Right lobe of liver (tissue), 6 donors: ENCODE measurements at regions not wholly inside any gene's neighbourhood (a gene's known extent, or its start where the extent isn't known, plus 50 kb on each side); places are given as distances from the start of the nearest gene placed in this dataset.

Experiments used
- ATAC-seq, 4 donors: fragments of 200-7000 bp; cut with Tn5 transposase; one replicate each; pipeline ENCODE4 v1.9.1; 2020; ENCODE audit warnings: mild to moderate bottlenecking in 4 of 4, moderate library complexity in 4 of 4
- DNase-seq, 3 donors: peaks; one replicate each; pipeline ENCODE4 v3.0.0-alpha.2; 2020
- H3K27ac ChIP-seq, 3 donors: fragments of 200-600 bp; one replicate each; pipeline ENCODE4 v1.8.0; 2022
- H3K27me3 ChIP-seq, 2 donors: fragments of 200-600 bp; one replicate each; pipeline ENCODE4 v1.8.0; 2022
- H3K36me3 ChIP-seq, 4 donors: fragments of 200-600 bp; sonication (generic) in 1 of 4; one replicate each; pipeline versions ENCODE4 v1.5.1 to v1.8.0; 2017 to 2022; ENCODE audit warnings: control low read depth in 1 of 4
- H3K4me1 ChIP-seq, 4 donors: fragments of 200-600 bp; sonication (generic) in 1 of 4; one replicate each; pipeline versions ENCODE4 v1.5.1 to v1.8.0; 2017 to 2022; ENCODE audit warnings: control low read depth in 1 of 4
- H3K4me3 ChIP-seq, 3 donors: fragments of 200-600 bp; one replicate each; pipeline ENCODE4 v1.8.0; 2022
- H3K9me3 ChIP-seq, 4 donors: fragments of 200-600 bp; sonication (generic) in 1 of 4; one replicate each; pipeline versions ENCODE4 v1.5.1 to v1.8.0; 2017 to 2022; ENCODE audit warnings: control low read depth in 1 of 4
- CTCF ChIP-seq, 4 donors: fragments of 200-600 bp in 3 of 4; fragments of 450-650 bp in 1 of 4; IDR thresholded peaks; one replicate each; pipeline versions ENCODE4 v1.5.1 to v1.8.0; 2016 to 2022; ENCODE audit warnings: antibody characterized with exemption in 4 of 4, mild to moderate bottlenecking in 2 of 4
- POLR2A ChIP-seq: fragments of 450-650 bp; IDR thresholded peaks from one replicate; pipeline ENCODE4 v1.6.1; 2017; ENCODE audit warnings: antibody characterized with exemption, mild to moderate bottlenecking
- WGBS: methylation state at CpG from one replicate; pipeline ENCODE4 v1.1.6; 2018; ENCODE audit warnings: low coverage, low lambda C conversion rate; ENCODE audit not compliant: insufficient coverage; ENCODE audit errors: missing lambda C conversion rate; 5-methylcytosine and 5-hydroxymethylcytosine counted together
- intact Hi-C, 2 donors: fragments of 100-400 bp; cut with DNase I; formaldehyde crosslinking; loops; one replicate each; pipeline versions ENCODE4 v1.11.2 to v1.14.1; 2022
- donor health status: DM: no; HTN: yes; CAD: no.
- donor health status: DM: no; HTN: no; CAD: no.
- donor health status: DM: no; HTN: no; CAD: no.
- donor health status: DM: no; HTN: yes; CAD: no.
- donor health status: DM: no; HTN: yes; CAD: no.

- WGBS: 75% methylated on average over 2 of the region's 2 CpGs
- no peak for DNase-seq
- peak; percentile 44 to 74 (median 56) for ATAC-seq
- H3K4me3 ChIP-seq: no peak overlapping the region
- H3K9me3 ChIP-seq: no peaks in the 10 kb centered on the region
- intact Hi-C loops: no loop called here
- no peak for TF ChIP-seq CTCF (IDR thresholded peaks at IDR 0.05)
- no peak for TF ChIP-seq POLR2A
- no peaks in the 10 kb centered on the region for H3K36me3 ChIP-seq
- no peaks in the 10 kb centered on the region for H3K4me1 ChIP-seq
- no peaks in the 10 kb centered on the region for H3K27me3 ChIP-seq
- H3K27ac ChIP-seq: no peak overlapping the region
These were observed 400.7 kb downstream of the DCAF12L2 start for GRCh38 chrX:125765347-125765746.

- ATAC-seq (no peak), DNase-seq (no peak)
- Histone ChIP-seq H3K27me3 (no peaks in the 10 kb centered on the region), H3K4me1 (no peaks in the 10 kb centered on the region), H3K4me3 (no peak overlapping the region), H3K9me3 (no peaks in the 10 kb centered on the region), H3K36me3 (no peaks in the 10 kb centered on the region), H3K27ac (no peak overlapping the region)
- intact Hi-C loops: no loop called here
- TF ChIP-seq POLR2A (no peak), CTCF (IDR thresholded peaks at IDR 0.05) (no peak)
- 46% methylated on average over 2 of the region's 2 CpGs for WGBS
These were observed 396.5 kb downstream of the DCAF12L2 start for GRCh38 chrX:125769628-125770027.

GRCh38 chrX:125778261-125778660, 387.8 kb downstream of the DCAF12L2 start:
- intact Hi-C loops: no loop called here
- H3K4me3 ChIP-seq: no peak overlapping the region
- H3K36me3 ChIP-seq: no peaks in the 10 kb centered on the region
- no peaks in the 10 kb centered on the region for H3K4me1 ChIP-seq
- no peak overlapping the region for H3K27ac ChIP-seq
- ATAC-seq (no peak), DNase-seq (no peak)
- H3K27me3 ChIP-seq: no peaks in the 10 kb centered on the region
- WGBS: 55% methylated on average over 3 of the region's 3 CpGs
- H3K9me3 ChIP-seq: no peaks in the 10 kb centered on the region
- TF ChIP-seq POLR2A: no peak

DNA sequence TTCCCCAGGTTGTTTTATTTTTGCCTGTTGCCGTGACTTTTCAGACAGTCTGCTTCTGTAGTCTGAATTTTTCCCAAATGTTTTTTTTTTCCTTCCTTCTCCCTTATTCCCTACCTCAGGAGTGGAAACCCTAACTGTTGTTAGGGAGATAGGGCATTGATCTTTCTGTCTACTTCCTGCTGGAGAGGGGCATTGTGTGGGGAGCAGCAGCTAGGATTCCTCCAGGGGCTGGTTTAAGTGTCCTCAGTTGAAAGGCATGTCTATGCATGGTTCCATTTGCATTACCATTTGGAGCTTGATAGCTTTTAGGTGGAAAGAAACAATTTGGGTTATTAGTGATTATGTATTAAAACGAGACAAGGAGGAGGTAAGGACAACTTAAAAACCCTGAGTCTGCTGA, 383.9 kb downstream of the DCAF12L2 start:
- no peak overlapping the region for H3K27ac ChIP-seq
- no peak for DNase-seq
- ATAC-seq: no peak
- 34% methylated on average over 2 of the region's 2 CpGs for whole genome bisulfite sequencing
- intact Hi-C loops: no loop called here
- H3K4me1 ChIP-seq: no peaks in the 10 kb centered on the region
- H3K36me3 ChIP-seq: no peaks in the 10 kb centered on the region
- H3K27me3 ChIP-seq: no peaks in the 10 kb centered on the region
- H3K9me3 ChIP-seq: no peaks in the 10 kb centered on the region
- TF ChIP-seq POLR2A: no peak
- TF ChIP-seq CTCF (IDR thresholded peaks at IDR 0.05): no peak
- H3K4me3 ChIP-seq: no peak overlapping the region

GRCh38 chrX:125786316-125786715, 379.8 kb downstream of the DCAF12L2 start:
- no peaks in the 10 kb centered on the region for H3K4me1 ChIP-seq
- TF ChIP-seq POLR2A: no peak
- TF ChIP-seq CTCF (IDR thresholded peaks at IDR 0.05): no peak
- H3K27me3 ChIP-seq: no peaks in the 10 kb centered on the region
- no peak overlapping the region for H3K27ac ChIP-seq
- 0% methylated on average over 2 of the region's 2 CpGs for WGBS
- no peaks in the 10 kb centered on the region for H3K9me3 ChIP-seq
- intact Hi-C loops: no loop called here
- ATAC-seq (no peak), DNase-seq (no peak)
- no peak overlapping the region for H3K4me3 ChIP-seq
- no peaks in the 10 kb centered on the region for H3K36me3 ChIP-seq
